NCI-H2196 treated with DMSO at 0.1 percent for 48 hours (cell line): ENCODE measurements at regions not wholly inside any gene's neighbourhood (a gene's known extent, or its start where the extent isn't known, plus 50 kb on each side); places are given as distances from the start of the nearest gene placed in this dataset.

Experiments used
- DNase-seq: peaks from one replicate; lab custom pipeline; 2025; ENCODE audit not compliant: unreplicated experiment; lab: John Stamatoyannopoulos, UW

- no peak for DNase-seq
These were observed 51.0 kb upstream of the BARX2 start for GRCh38 chr11:129324533-129325175.

GRCh38 chr11:129323896-129324502, 51.6 kb upstream of the BARX2 start:
- peak; percentile 9 for DNase-seq

DNA sequence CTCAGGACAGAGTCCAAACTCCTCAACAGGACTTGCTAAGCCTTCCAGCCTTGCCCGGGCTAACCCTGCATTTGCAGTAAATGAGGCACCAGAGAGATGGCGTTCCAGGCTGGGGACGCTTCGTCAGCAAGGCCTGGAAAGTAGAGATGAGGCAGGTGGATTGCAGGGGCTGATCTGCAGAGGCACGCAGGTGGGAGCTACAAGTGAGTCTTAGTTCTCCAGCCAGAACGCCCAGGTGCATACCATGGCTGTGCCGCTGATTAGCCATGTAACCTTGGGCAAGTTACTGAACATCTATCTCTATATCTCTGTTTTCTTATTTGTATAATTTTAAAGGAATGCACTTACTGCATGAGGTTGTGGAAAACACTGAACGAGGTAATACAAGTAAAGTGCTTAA, 52.7 kb upstream of the BARX2 start:
- no peak for DNase-seq

- no peak for DNase-seq
These were observed 54.6 kb upstream of the BARX2 start for GRCh38 chr11:129321076-129321475.

DNA sequence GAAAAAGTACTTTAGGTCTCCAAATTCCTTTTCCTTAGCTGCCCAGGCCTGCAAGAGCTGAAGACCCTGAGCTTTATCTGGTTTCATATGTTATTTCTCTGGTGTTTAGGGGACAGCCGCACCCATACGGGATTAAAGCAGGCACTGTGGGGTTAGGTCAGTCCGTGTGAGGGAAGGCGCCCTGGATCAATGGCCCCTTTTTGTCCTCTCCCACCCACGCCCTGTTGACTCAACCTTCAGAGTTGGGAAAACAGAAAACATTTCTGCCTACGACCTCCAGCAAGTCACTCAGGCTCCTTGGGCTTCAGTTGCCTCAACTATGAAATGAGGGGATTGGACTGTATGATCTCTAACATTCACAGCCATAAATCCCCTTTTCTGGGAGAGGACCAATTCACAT, 55.2 kb upstream of the BARX2 start:
- DNase-seq, result no peak

- no peak for DNase-seq
These were observed 55.9 kb upstream of the BARX2 start for GRCh38 chr11:129319751-129320150.

- no peak for DNase-seq
These were observed 56.4 kb upstream of the BARX2 start for GRCh38 chr11:129319201-129319600.

DNA sequence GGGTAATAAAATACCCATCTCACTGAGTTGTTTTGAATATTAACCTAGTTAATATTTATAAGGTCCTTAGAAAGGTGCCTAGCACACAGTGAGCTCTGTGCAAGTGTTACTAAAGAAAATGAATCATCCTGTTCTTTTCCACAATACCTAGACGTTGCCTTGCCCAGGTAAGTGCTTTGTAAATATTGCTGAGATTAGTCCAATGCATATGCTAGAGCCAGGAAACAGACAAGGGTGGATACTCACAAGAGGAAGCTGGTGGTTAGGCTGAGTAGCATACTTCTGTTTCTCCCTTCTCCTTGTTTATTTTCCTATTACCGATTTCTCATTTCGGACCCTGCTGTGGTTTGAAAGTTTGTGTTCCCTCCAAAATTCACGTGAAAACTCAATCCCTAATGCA, 58.1 kb upstream of the BARX2 start:
- peak; percentile 43 for DNase-seq

DNA sequence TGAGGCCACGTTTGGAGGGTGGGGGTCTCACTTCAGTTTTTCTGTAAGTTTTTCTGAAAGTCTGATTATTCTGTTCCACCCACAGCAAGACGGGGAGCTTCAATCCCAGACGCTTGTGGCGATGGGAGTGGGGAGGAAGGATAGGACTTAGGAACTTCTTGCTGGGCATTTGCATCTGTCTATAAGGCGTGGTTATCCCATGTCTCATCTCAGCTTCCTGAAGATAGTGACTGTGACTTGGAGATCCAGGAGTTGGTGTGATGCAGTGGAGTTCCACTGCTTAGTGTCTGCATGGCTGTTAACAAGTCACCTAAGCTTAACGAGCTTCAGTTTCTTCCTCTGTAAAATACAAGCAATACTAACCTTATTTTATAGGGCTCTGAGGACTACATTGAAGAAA, 58.9 kb upstream of the BARX2 start:
- DNase-seq, result no peak

GRCh38 chr11:129315781-129316579, 59.7 kb upstream of the BARX2 start:
- DNase-seq, result peak; percentile 69

GRCh38 chr11:129314371-129314770, 61.3 kb upstream of the BARX2 start:
- no peak for DNase-seq

- DNase-seq, result no peak
These were observed 61.9 kb upstream of the BARX2 start for GRCh38 chr11:129313541-129314297.

DNA sequence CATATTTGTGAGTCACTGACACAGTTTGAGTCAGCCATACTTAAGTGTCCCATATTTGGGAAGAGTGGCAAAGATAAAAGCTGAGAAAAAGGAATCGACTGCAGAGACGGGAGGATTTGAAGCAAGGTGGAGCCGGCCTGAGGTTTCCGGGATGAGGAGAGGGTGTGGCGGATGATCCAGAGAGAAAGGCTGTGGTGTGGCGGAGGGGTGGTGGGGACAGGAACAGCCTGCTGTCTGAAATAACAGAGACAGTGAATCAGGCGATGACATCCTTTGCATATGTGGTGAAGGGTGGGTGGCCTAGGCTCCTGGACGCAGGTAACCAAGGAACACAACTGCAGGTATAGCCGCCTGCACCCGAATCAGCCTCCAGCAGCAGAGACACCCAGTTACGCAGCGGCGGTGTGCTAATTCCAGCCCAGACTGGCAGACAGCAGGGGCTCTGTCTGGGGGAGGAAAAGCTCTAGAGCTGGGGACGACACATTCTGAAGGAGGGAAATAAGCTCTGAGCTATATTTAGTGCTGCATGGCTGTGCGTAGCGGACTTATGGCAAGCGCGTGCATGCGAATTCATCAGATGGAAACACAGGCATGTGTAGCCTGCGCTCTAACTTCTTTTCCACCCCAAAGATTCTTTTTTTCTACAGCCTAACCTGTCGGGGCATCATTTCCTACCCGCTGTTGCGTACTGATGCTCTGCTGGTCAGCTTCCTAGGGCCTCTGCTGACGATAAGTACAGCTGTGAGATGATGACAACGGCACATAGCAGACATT, 62.7 kb upstream of the BARX2 start:
- no peak for DNase-seq

DNA sequence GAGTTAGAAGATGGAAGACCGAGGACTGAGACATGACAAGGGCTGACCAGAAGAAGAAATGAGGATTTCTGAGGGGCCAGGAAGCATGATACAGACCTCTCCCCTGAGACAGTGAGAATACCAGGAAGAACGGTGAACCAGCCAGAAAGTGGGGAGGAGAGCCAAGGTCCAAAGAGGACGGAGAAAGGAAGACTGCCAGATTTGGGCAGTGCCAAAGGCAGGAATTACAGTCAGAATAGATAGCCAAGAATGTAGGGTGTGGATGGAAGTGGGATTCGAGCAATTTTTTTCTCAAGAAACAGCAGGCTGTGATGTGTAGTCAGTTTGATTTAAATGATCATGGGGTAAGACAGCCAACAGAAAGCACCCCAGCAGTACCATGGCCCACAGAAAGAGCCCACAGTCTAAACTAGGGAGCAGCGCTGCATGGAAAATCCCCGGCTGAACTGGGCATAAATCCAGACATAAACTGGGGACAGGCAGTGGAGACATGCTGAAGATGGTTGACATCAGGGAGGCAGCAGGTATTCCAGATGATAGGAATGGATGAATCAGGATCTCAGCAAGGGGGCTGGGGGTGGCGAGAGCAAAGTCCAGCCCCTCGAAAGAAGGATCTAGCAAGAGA, 67.3 kb upstream of the BARX2 start:
- no peak for DNase-seq

- no peak for DNase-seq
These were observed 68.5 kb upstream of the BARX2 start for GRCh38 chr11:129307162-129307561.

DNA sequence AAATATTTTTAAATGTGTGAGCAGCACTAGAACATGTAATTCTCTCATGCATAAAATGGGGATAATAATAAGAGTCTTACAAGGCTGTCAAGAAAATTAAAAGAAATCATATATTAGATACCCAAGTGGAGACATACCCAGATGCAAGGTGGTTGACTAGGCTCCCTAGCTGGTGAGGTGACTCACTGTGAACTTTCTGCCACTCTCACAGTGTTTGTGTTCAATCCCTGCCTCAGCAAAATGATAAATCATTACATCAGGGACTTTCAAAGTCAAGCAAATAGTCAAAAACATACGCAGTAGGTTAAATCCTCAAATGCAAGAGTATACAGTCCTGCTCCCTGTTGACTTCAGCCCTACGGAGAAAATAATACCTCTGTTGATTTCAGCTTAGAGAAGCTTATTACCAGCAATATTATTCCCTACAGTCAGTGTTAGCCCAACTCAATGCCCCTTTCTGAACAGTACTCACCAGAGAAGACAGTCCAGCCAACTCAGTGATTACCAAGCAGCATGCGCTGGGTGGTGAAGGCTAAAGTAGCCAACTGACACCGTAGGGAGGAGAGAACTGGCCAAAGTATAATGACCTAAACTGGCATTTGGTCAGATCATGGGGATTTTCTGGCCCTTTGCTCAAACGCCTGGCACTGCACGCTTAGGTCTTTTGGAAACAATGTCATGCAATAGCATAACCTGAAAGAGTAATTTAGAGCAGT, 73.1 kb upstream of the BARX2 start:
- no peak for DNase-seq

DNA sequence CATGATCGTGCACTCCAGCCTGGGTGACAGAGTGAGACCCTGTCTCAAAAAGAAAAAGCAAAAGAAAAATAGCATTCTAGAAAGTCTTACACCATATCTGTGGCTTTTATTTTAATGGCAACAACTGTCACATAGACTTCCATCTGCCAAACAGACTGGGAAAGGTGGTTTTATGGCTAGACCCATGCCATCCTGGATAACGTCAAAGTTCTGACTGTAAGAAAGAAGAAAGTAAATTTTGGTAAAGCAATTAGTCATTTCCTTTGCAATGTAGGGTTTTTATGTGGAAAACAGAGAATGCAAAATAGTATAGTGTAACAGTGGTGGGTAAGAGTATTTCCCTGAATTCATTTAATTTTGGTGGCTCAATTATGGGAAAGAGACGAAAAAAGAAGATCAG, 75.5 kb upstream of the BARX2 start:
- no peak for DNase-seq

DNA sequence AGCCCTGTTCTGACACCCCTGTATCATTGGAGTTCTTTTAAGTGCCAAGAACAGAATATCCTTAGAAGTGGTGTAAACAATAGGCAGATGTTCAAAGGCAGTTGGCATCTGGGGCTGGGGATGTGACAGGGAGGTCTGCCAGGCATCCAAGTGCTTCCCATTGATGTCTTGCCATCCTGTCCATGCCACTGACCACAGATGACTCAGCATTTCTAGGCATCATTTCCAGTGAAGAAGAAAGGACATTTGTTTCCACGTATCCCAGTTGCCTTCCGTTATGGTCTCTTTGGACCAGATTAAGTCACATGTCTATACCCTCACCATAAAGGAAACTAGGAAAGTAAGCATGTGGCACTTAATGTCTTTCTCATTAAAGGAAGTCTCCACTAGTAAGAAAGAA, 76.7 kb upstream of the BARX2 start:
- DNase-seq, result no peak

- DNase-seq, result no peak
These were observed 79.9 kb upstream of the BARX2 start for GRCh38 chr11:129295746-129296145.

DNA sequence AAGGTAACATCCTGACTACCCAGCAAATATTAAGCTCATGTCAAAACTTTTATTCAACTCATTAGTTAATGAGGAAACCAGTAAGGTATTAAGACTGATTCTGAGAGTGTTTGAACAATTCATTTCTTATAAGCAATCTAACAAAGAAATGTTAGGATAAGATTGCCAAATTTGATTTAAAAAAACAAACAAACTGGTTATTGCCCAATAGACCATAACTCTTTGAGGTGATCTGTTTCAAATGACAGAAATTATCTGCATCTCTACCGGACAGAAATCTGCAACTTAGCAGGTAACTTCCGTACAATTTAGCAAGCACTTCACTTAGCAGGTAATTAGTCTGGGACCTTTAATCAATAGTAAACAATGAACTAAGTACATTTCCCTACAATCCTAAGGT, 82.9 kb upstream of the BARX2 start:
- no peak for DNase-seq
